Liver (tissue), 8 donors: ENCODE measurements at regions not wholly inside any gene's neighbourhood (a gene's known extent, or its start where the extent isn't known, plus 50 kb on each side); places are given as distances from the start of the nearest gene placed in this dataset.

Source experiments
- DNase-seq: peaks from one replicate; pipeline ENCODE4 v3.0.0-alpha.2; 2017; ENCODE audit warnings: low spot score
- H3K27ac ChIP-seq, 2 donors: one replicate each; pipeline ENCODE4 v1.7.0; 2013; ENCODE audit warnings: inconsistent platforms in 2 of 2, low read length in 2 of 2, control low read depth in 1 of 2, low read depth in 1 of 2, mild to moderate bottlenecking in 1 of 2
- H3K27me3 ChIP-seq, 4 donors: one replicate each; pipeline versions ENCODE4 v1.6.1 to v1.7.0; 2013; ENCODE audit warnings: low read length in 3 of 4, inconsistent platforms in 1 of 4, mild to moderate bottlenecking in 1 of 4, moderate library complexity in 1 of 4; ENCODE audit not compliant: control insufficient read depth in 4 of 4, insufficient read depth in 4 of 4
- H3K36me3 ChIP-seq, 4 donors: one replicate each; pipeline versions ENCODE4 v1.6.1 to v1.7.0; 2013; ENCODE audit warnings: low read length in 3 of 4, mild to moderate bottlenecking in 3 of 4, low read depth in 1 of 4, moderate library complexity in 1 of 4; ENCODE audit not compliant: control insufficient read depth in 4 of 4, insufficient read depth in 3 of 4
- H3K4me1 ChIP-seq, 4 donors: one replicate each; pipeline versions ENCODE4 v1.6.1 to v1.7.0; 2013; ENCODE audit warnings: low read length in 3 of 4, mild to moderate bottlenecking in 3 of 4, moderate library complexity in 1 of 4; ENCODE audit not compliant: control insufficient read depth in 4 of 4, insufficient read depth in 4 of 4
- H3K4me3 ChIP-seq, 3 donors: one replicate each; pipeline versions ENCODE4 v1.6.1 to v1.7.0; 2013; ENCODE audit warnings: low read length in 3 of 3, control low read depth in 1 of 3, low read depth in 1 of 3, mild to moderate bottlenecking in 1 of 3
- H3K9ac ChIP-seq, 2 donors: one replicate each; pipeline ENCODE4 v1.7.0; 2013; ENCODE audit warnings: low read length in 2 of 2, mild to moderate bottlenecking in 2 of 2, moderate library complexity in 2 of 2, control low read depth in 1 of 2, low read depth in 1 of 2
- H3K9me3 ChIP-seq, 4 donors: one replicate each; pipeline versions ENCODE4 v1.6.1 to v1.7.0; 2013; ENCODE audit warnings: low read length in 3 of 4; ENCODE audit not compliant: control insufficient read depth in 4 of 4
- CTCF ChIP-seq: fragments of 150-350 bp; IDR thresholded peaks from 2 replicates; pipeline ENCODE4 v1.5.1; 2017; ENCODE audit warnings: improper control_type of control experiment, low read depth, low read length; ENCODE audit not compliant: missing input control
- EGR1 ChIP-seq, 2 donors: IDR thresholded peaks; 2 replicates each; pipeline ENCODE4 v1.6.1; 2016 to 2018; ENCODE audit warnings: antibody characterized with exemption in 2 of 2, low read depth in 2 of 2
- FOXA2 ChIP-seq: IDR thresholded peaks from 2 replicates; pipeline ENCODE4 v1.6.1; 2016; ENCODE audit warnings: antibody characterized with exemption
- GABPA ChIP-seq, 2 donors: IDR thresholded peaks in 1 of 2; conservative IDR thresholded peaks in 1 of 2; 2 replicates each; pipeline ENCODE4 v1.6.1; 2016; ENCODE audit warnings: antibody characterized with exemption in 2 of 2, mild to moderate bottlenecking in 1 of 2, moderate library complexity in 1 of 2
- HNF4G ChIP-seq: IDR thresholded peaks from 2 replicates; pipeline ENCODE4 v1.6.1; 2016; ENCODE audit warnings: antibody characterized with exemption
- JUND ChIP-seq, 2 donors: IDR thresholded peaks; 2 replicates each; pipeline ENCODE4 v1.6.1; 2016; ENCODE audit warnings: antibody characterized with exemption in 2 of 2
- NR2F2 ChIP-seq: IDR thresholded peaks from 2 replicates; pipeline ENCODE4 v1.6.1; 2016; ENCODE audit warnings: antibody characterized with exemption
- RXRA ChIP-seq, 2 donors: IDR thresholded peaks; 2 replicates each; pipeline ENCODE4 v1.6.1; 2017 to 2018; ENCODE audit warnings: antibody characterized with exemption in 2 of 2, mild to moderate bottlenecking in 1 of 2
- SP1 ChIP-seq: IDR thresholded peaks from 2 replicates; pipeline ENCODE4 v1.6.1; 2018; ENCODE audit warnings: antibody characterized with exemption, mild to moderate bottlenecking
- TAF1 ChIP-seq: conservative IDR thresholded peaks from 2 replicates; pipeline ENCODE4 v1.6.1; 2016; ENCODE audit warnings: antibody characterized with exemption, mild to moderate bottlenecking
- WGBS: extraction: QIAGEN DNeasy Blood & Tissue Kit; methylation state at CpG from one replicate; pipeline ENCODE4 v1.1.7; 2013; 5-methylcytosine and 5-hydroxymethylcytosine counted together
- TF ChIP-seq, protein P1 (sequence below): IDR thresholded peaks from 2 replicates; pipeline ENCODE4 v1.6.1; 2016; ENCODE audit warnings: antibody characterized with exemption
- TF ChIP-seq, protein P2 (sequence below): IDR thresholded peaks from 2 replicates; pipeline ENCODE4 v1.6.1; 2016; ENCODE audit warnings: antibody characterized with exemption
- TF ChIP-seq, protein P3 (sequence below): IDR thresholded peaks from 2 replicates; pipeline ENCODE4 v1.6.1; 2016; ENCODE audit warnings: antibody characterized with exemption
- TF ChIP-seq, protein P4 (sequence below): IDR thresholded peaks from 2 replicates; pipeline ENCODE4 v1.6.1; 2016; ENCODE audit warnings: antibody characterized with exemption, mild to moderate bottlenecking
- donor health status: healthy.
- donor health status: healthy.
- donor health status: healthy.
- donor health status: healthy.
- donor health status: healthy.

DNA sequence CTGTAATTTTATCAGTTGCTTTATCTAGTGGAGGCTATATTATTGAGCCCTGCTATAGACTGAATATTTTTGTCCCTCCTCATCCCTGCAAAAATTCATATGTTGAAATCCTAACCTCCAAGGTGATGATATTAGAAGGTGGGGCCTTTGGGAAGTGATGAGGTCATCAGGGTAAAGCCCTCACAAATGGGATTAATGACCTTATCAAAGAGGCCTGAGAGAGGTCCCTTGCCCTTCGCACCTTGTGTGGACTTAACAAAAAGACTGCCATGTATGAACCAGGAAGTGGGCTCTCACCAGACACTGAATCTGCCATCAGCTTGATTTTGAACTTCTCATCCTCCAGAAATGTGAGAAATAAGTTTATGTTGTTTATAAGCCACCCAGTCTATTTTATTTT lies 381.4 kb upstream of the ONECUT1 start:
- WGBS: 93% methylated on average over 1 of the region's 1 CpG
- no peaks in the 10 kb centered on the region for H3K36me3 ChIP-seq

DNA sequence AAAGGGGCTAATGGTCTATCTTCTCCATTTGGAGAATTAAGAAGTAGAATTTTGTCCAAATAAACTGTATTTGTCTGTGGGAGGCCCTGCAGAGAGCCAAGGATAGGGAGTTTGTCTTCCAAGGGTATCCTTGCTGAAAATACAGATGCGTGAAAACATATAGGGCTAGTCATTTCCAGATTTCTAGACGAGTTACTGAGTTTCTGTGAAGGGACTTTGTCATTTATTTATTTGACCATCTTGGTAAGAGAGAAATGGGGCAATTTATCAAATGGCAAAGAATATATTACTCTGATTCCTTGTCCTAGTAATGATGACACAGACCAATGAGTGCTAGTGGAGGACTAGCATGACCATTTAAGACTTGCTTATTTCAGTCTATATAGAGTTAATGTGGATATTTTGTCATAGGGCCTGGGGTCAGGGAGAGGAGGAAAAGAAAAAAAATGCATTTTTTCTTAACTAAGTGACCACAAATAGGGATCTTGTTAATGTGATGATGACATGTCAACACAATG lies 376.6 kb upstream of the ONECUT1 start:
- no peaks in the 10 kb centered on the region for H3K27me3 ChIP-seq
- no peaks in the 10 kb centered on the region for H3K4me1 ChIP-seq
- TF ChIP-seq TAF1 (no peak), JUND (IDR thresholded peaks at IDR 0.05) (no peak), GABPA (IDR thresholded peaks at IDR 0.05 in 1 of 2, conservative IDR thresholded peaks at IDR 0.05 in 1 of 2) (no peak), EGR1 (IDR thresholded peaks at IDR 0.05; ENCODE audit: low read depth in 2 of 2) (no peak), HNF4G (no peak), FOXA2 (no peak), RXRA (IDR thresholded peaks at IDR 0.05) (no peak), NR2F2 (no peak), CTCF (no peak), SP1 (no peak)
- TF ChIP-seq, protein P1, sequence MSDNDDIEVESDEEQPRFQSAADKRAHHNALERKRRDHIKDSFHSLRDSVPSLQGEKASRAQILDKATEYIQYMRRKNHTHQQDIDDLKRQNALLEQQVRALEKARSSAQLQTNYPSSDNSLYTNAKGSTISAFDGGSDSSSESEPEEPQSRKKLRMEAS: no peak
- TF ChIP-seq, protein P2, sequence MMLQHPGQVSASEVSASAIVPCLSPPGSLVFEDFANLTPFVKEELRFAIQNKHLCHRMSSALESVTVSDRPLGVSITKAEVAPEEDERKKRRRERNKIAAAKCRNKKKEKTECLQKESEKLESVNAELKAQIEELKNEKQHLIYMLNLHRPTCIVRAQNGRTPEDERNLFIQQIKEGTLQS: no peak
- TF ChIP-seq, protein P3, sequence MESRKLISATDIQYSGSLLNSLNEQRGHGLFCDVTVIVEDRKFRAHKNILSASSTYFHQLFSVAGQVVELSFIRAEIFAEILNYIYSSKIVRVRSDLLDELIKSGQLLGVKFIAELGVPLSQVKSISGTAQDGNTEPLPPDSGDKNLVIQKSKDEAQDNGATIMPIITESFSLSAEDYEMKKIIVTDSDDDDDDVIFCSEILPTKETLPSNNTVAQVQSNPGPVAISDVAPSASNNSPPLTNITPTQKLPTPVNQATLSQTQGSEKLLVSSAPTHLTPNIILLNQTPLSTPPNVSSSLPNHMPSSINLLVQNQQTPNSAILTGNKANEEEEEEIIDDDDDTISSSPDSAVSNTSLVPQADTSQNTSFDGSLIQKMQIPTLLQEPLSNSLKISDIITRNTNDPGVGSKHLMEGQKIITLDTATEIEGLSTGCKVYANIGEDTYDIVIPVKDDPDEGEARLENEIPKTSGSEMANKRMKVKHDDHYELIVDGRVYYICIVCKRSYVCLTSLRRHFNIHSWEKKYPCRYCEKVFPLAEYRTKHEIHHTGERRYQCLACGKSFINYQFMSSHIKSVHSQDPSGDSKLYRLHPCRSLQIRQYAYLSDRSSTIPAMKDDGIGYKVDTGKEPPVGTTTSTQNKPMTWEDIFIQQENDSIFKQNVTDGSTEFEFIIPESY: no peak
- TF ChIP-seq, protein P4, sequence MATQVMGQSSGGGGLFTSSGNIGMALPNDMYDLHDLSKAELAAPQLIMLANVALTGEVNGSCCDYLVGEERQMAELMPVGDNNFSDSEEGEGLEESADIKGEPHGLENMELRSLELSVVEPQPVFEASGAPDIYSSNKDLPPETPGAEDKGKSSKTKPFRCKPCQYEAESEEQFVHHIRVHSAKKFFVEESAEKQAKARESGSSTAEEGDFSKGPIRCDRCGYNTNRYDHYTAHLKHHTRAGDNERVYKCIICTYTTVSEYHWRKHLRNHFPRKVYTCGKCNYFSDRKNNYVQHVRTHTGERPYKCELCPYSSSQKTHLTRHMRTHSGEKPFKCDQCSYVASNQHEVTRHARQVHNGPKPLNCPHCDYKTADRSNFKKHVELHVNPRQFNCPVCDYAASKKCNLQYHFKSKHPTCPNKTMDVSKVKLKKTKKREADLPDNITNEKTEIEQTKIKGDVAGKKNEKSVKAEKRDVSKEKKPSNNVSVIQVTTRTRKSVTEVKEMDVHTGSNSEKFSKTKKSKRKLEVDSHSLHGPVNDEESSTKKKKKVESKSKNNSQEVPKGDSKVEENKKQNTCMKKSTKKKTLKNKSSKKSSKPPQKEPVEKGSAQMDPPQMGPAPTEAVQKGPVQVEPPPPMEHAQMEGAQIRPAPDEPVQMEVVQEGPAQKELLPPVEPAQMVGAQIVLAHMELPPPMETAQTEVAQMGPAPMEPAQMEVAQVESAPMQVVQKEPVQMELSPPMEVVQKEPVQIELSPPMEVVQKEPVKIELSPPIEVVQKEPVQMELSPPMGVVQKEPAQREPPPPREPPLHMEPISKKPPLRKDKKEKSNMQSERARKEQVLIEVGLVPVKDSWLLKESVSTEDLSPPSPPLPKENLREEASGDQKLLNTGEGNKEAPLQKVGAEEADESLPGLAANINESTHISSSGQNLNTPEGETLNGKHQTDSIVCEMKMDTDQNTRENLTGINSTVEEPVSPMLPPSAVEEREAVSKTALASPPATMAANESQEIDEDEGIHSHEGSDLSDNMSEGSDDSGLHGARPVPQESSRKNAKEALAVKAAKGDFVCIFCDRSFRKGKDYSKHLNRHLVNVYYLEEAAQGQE: no peak
- 68% methylated on average over 2 of the region's 2 CpGs for WGBS
- DNase-seq: no peak
- no peak overlapping the region for H3K9ac ChIP-seq
- no peaks in the 10 kb centered on the region for H3K36me3 ChIP-seq
- H3K4me3 ChIP-seq: no peak overlapping the region
- no peak overlapping the region for H3K27ac ChIP-seq
- H3K9me3 ChIP-seq: no peaks in the 10 kb centered on the region

More for the DNA sequence above, 381.4 kb upstream of the ONECUT1 start:
- Histone ChIP-seq H3K27ac (no peak overlapping the region), H3K4me1 (no peaks in the 10 kb centered on the region), H3K9ac (no peak overlapping the region), H3K9me3 (no peaks in the 10 kb centered on the region), H3K27me3 (no peaks in the 10 kb centered on the region), H3K4me3 (no peak overlapping the region)
- DNase-seq: no peak
- TF ChIP-seq, protein P2: no peak
